HCT116 (cell line): ENCODE measurements at regions not wholly inside any gene's neighbourhood (a gene's known extent, or its start where the extent isn't known, plus 50 kb on each side); places are given as distances from the start of the nearest gene placed in this dataset.

Source experiments
- ATAC-seq: fragments of 200-7000 bp; cut with Tn5 transposase; 2 replicates; pipeline ENCODE4 v1.9.1; 2020; ENCODE audit warnings: mild to moderate bottlenecking, moderate library complexity
- BruUV-seq: library from RNA; stranded (reverse); fragments of 400-500 nt; replicated peaks from 2 replicates; lab custom pipeline; 2021; lab: Mats Ljungman, UMichigan
- CTCF ChIA-PET: fragments of 300-600 bp; sonication (Branson Sonifier 250); formaldehyde crosslinking; loops from one replicate; lab custom pipeline; 2021; ENCODE audit warnings: antibody characterized with exemption; lab: Charles Lee
- POLR2A ChIA-PET: fragments of 300-600, 350-600 bp; sonication (Branson Sonifier 250); formaldehyde crosslinking; loops from one replicate; lab custom pipeline; 2021; ENCODE audit warnings: antibody characterized with exemption; lab: Charles Lee
- RAD21 ChIA-PET, 2 experiments: fragments of 300-600 bp; sonication (Branson Sonifier 250); formaldehyde crosslinking; loops; one replicate each; lab custom pipeline; 2023; ENCODE audit warnings: low total read pairs in 2 of 2; ENCODE audit not compliant: uncharacterized antibody in 2 of 2, unreplicated experiment in 2 of 2, low non-redundant PET in 1 of 2; lab: Charles Lee
- DNase-seq: peaks from one replicate; pipeline ENCODE4 v3.0.0-alpha.2; 2010; ENCODE audit warnings: low read depth, low spot score
- H2AFZ ChIP-seq: fragments of 200-600 bp; shearing (Covaris generic), sonication (generic); 2 replicates; pipeline ENCODE4 v1.6.1; 2017; ENCODE audit warnings: low read depth, mixed run types, mixed read lengths, antibody characterized with exemption, low read length; ENCODE audit not compliant: poor library complexity, severe bottlenecking
- H3K27ac ChIP-seq: 2 replicates; pipeline ENCODE4 v1.5.1; 2012; ENCODE audit warnings: low read depth, low read length
- H3K27me3 ChIP-seq: fragments of 200-600 bp; sonication (generic); 2 replicates; pipeline ENCODE4 v1.6.1; 2016; ENCODE audit warnings: mixed run types, low read length, mixed read lengths; ENCODE audit not compliant: insufficient read depth
- H3K36me3 ChIP-seq, 2 experiments: fragments of 200-500 bp in 1 of 2; fragments of 200-600 bp in 1 of 2; sonication (Bioruptor generic) in 1 of 2; sonication (generic) in 1 of 2; 2 replicates each; pipeline versions ENCODE4 v1.5.1 to v1.6.1; 2014 to 2016; ENCODE audit warnings: low read length in 2 of 2, inconsistent platforms in 1 of 2, mixed read lengths in 1 of 2, mixed run types in 1 of 2; ENCODE audit not compliant: insufficient read depth in 2 of 2, control insufficient read depth in 1 of 2
- H3K4me1 ChIP-seq, 2 experiments: fragments of 200-600 bp in 1 of 2; sonication (generic) in 1 of 2; 2 replicates each; pipeline versions ENCODE4 v1.5.1 to v1.6.1; 2012 to 2017; ENCODE audit warnings: low read length in 2 of 2, inconsistent platforms in 1 of 2, mild to moderate bottlenecking in 1 of 2, mixed read lengths in 1 of 2, mixed run types in 1 of 2, moderate library complexity in 1 of 2; ENCODE audit not compliant: insufficient read depth in 2 of 2, control insufficient read depth in 1 of 2
- H3K4me2 ChIP-seq: fragments of 200-600 bp; sonication (generic); 2 replicates; pipeline ENCODE4 v1.6.1; 2017; ENCODE audit warnings: mixed run types, low read length, mixed read lengths
- H3K4me3 ChIP-seq, 2 experiments: fragments of 200-600 bp in 1 of 2; sonication (generic) in 1 of 2; replicated peaks in 1 of 2; 2 replicates each; pipeline ENCODE4 v1.5.1; 2011 to 2016; ENCODE audit warnings: low read length in 2 of 2, control low read depth in 1 of 2, low read depth in 1 of 2, mild to moderate bottlenecking in 1 of 2, mixed read lengths in 1 of 2, mixed run types in 1 of 2
- H3K79me2 ChIP-seq: fragments of 200-600 bp; sonication (generic); 2 replicates; pipeline ENCODE4 v1.6.1; 2017; ENCODE audit warnings: mild to moderate bottlenecking, mixed run types, low read length, moderate library complexity, mixed read lengths; ENCODE audit not compliant: insufficient read depth
- H3K9ac ChIP-seq: fragments of 200-600 bp; sonication (generic); 2 replicates; pipeline ENCODE4 v1.6.1; 2016; ENCODE audit warnings: low read length, mixed read lengths
- H3K9me2 ChIP-seq: fragments of 200-600 bp; sonication (generic), shearing (Covaris generic); 2 replicates; pipeline ENCODE4 v1.6.1; 2017; ENCODE audit warnings: mixed run types, mild to moderate bottlenecking, moderate library complexity; ENCODE audit not compliant: insufficient read depth
- H3K9me3 ChIP-seq, 2 experiments: fragments of 200-500 bp in 1 of 2; fragments of 200-600 bp in 1 of 2; sonication (Bioruptor generic) in 1 of 2; sonication (generic) in 1 of 2; 2 replicates each; pipeline ENCODE4 v1.6.1; 2014 to 2017; ENCODE audit warnings: low read length in 2 of 2, mixed read lengths in 2 of 2, inconsistent platforms in 1 of 2, low read depth in 1 of 2, mild to moderate bottlenecking in 1 of 2, mixed run types in 1 of 2, moderate library complexity in 1 of 2; ENCODE audit not compliant: control insufficient read depth in 1 of 2, insufficient read depth in 1 of 2
- H4K20me1 ChIP-seq: fragments of 200-600 bp; sonication (generic), shearing (Covaris generic); 2 replicates; pipeline ENCODE4 v1.6.1; 2017; ENCODE audit warnings: mixed run types, mild to moderate bottlenecking, moderate library complexity; ENCODE audit not compliant: insufficient read depth
- CBX3 ChIP-seq: IDR thresholded peaks from 2 replicates; pipeline ENCODE4 v1.6.1; 2012; ENCODE audit warnings: low read depth
- CEBPB ChIP-seq: IDR thresholded peaks from 2 replicates; pipeline ENCODE4 v1.6.1; 2012; ENCODE audit warnings: low read depth
- FOSL1 ChIP-seq: IDR thresholded peaks from 2 replicates; pipeline ENCODE4 v1.6.1; 2012; ENCODE audit warnings: low read depth
- JUND ChIP-seq: IDR thresholded peaks from 2 replicates; pipeline ENCODE4 v1.6.1; 2012
- POLR2A ChIP-seq: IDR thresholded peaks from 2 replicates; pipeline ENCODE4 v1.7.0; 2011; ENCODE audit warnings: borderline replicate concordance; ENCODE audit not compliant: insufficient read depth, insufficient read length; ENCODE audit errors: extremely low read depth
- RAD21 ChIP-seq: IDR thresholded peaks from 2 replicates; pipeline ENCODE4 v1.6.1; 2012; ENCODE audit warnings: low read depth, mild to moderate bottlenecking
- SIN3A ChIP-seq: IDR thresholded peaks from 2 replicates; pipeline ENCODE4 v1.6.1; 2012; ENCODE audit warnings: low read depth
- SP1 ChIP-seq: IDR thresholded peaks from 2 replicates; pipeline ENCODE4 v1.6.1; 2012; ENCODE audit warnings: low read depth
- TCF7L2 ChIP-seq: IDR thresholded peaks from 2 replicates; pipeline ENCODE4 v1.7.0; 2011; ENCODE audit warnings: borderline replicate concordance, inconsistent platforms; ENCODE audit not compliant: insufficient read depth, insufficient read length; ENCODE audit errors: extremely low read depth
- ZFX ChIP-seq: fragments of 450-650 bp; IDR thresholded peaks from 2 replicates; pipeline ENCODE4 v1.6.1; 2017
- ZNF274 ChIP-seq: fragments of 200-500 bp; sonication (Bioruptor generic); IDR thresholded peaks from 2 replicates; pipeline ENCODE4 v1.6.1; 2014; ENCODE audit warnings: mild to moderate bottlenecking, low read depth, low read length, inconsistent platforms
- intact Hi-C: fragments of 100-400 bp; cut with micrococcal nuclease; formaldehyde crosslinking; loops from 2 replicates; pipeline ENCODE4 v1.10.0; 2022
- TF ChIP-seq, protein P1 (sequence below): IDR thresholded peaks from 2 replicates; pipeline ENCODE4 v1.6.1; 2011; ENCODE audit warnings: mild to moderate bottlenecking, low read length, moderate library complexity; ENCODE audit not compliant: insufficient replicate concordance; ENCODE audit errors: extremely low read depth
- TF ChIP-seq, protein P2 (sequence below), 3 experiments: fragments of 200-600 bp in 1 of 3; sonication (generic) in 1 of 3; IDR thresholded peaks in 2 of 3; conservative IDR thresholded peaks in 1 of 3; 2 replicates each; pipeline ENCODE4 v1.5.1; 2012 to 2017; ENCODE audit warnings: low read depth in 2 of 3, low read length in 2 of 3, antibody characterized with exemption in 1 of 3, borderline replicate concordance in 1 of 3, control low read depth in 1 of 3, mild to moderate bottlenecking in 1 of 3, mixed read lengths in 1 of 3, mixed run types in 1 of 3, moderate library complexity in 1 of 3; ENCODE audit not compliant: insufficient read depth in 1 of 3
- TF ChIP-seq, protein P3 (sequence below): IDR thresholded peaks from 2 replicates; pipeline ENCODE4 v1.6.1; 2012
- TF ChIP-seq, protein P4 (sequence below): IDR thresholded peaks from 2 replicates; pipeline ENCODE4 v1.6.1; 2012; ENCODE audit warnings: low read depth

DNA sequence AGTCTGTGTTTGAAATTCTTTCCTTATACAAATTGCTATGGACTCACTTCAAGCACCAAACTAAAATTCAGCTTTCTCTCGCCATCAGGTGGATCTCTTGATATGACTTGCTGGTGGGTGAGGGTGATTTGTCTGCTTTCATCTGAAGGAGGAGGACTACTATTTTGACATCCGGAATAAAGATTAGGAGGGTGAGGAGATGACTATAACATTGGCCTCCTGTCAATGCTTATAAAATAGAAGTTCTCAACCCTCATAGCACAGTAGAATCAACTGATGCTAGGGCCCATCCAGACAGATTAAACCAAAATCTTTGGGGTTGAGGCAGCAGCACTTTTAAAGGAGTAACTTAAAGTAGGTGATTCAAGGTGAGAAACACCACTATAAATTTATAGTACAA, 120.4 kb upstream of the DNAJC10 start:
- no TSS peak for BruUV-seq
- Histone ChIP-seq H4K20me1 (no peaks in the 10 kb centered on the region), H3K4me3 (no peak overlapping the region), H3K9me2 (no peaks in the 10 kb centered on the region), H3K27ac (no peak overlapping the region), H3K9me3 (no peaks in the 10 kb centered on the region), H3K27me3 (no peaks in the 10 kb centered on the region), H3K79me2 (no peaks in the 10 kb centered on the region), H3K4me1 (peaks cover 3 to 17% of the 10 kb centered on the region in 2 experiments; a peak in 3 of 4 replicates), H3K4me2 (no peak overlapping the region), H3K36me3 (no peaks in the 10 kb centered on the region), H2AFZ (no peak overlapping the region), H3K9ac (no peak overlapping the region)
- ATAC-seq: no peak
- TF ChIP-seq, protein P1, sequence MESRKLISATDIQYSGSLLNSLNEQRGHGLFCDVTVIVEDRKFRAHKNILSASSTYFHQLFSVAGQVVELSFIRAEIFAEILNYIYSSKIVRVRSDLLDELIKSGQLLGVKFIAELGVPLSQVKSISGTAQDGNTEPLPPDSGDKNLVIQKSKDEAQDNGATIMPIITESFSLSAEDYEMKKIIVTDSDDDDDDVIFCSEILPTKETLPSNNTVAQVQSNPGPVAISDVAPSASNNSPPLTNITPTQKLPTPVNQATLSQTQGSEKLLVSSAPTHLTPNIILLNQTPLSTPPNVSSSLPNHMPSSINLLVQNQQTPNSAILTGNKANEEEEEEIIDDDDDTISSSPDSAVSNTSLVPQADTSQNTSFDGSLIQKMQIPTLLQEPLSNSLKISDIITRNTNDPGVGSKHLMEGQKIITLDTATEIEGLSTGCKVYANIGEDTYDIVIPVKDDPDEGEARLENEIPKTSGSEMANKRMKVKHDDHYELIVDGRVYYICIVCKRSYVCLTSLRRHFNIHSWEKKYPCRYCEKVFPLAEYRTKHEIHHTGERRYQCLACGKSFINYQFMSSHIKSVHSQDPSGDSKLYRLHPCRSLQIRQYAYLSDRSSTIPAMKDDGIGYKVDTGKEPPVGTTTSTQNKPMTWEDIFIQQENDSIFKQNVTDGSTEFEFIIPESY: no peak
- TF ChIP-seq POLR2A (no peak), ZFX (no peak), RAD21 (no peak), FOSL1 (no peak), ZNF274 (no peak), CBX3 (no peak), SIN3A (no peak), CEBPB (no peak), JUND (no peak), TCF7L2 (no peak), SP1 (no peak)
- TF ChIP-seq, protein P2, sequence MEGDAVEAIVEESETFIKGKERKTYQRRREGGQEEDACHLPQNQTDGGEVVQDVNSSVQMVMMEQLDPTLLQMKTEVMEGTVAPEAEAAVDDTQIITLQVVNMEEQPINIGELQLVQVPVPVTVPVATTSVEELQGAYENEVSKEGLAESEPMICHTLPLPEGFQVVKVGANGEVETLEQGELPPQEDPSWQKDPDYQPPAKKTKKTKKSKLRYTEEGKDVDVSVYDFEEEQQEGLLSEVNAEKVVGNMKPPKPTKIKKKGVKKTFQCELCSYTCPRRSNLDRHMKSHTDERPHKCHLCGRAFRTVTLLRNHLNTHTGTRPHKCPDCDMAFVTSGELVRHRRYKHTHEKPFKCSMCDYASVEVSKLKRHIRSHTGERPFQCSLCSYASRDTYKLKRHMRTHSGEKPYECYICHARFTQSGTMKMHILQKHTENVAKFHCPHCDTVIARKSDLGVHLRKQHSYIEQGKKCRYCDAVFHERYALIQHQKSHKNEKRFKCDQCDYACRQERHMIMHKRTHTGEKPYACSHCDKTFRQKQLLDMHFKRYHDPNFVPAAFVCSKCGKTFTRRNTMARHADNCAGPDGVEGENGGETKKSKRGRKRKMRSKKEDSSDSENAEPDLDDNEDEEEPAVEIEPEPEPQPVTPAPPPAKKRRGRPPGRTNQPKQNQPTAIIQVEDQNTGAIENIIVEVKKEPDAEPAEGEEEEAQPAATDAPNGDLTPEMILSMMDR (IDR thresholded peaks at IDR 0.05 in 2 of 3, conservative IDR thresholded peaks at IDR 0.05 in 1 of 3; ENCODE audit: borderline replicate concordance in 1 of 3, insufficient read depth in 1 of 3, low read depth in 2 of 3, low read length in 2 of 3): no peak
- TF ChIP-seq, protein P3, sequence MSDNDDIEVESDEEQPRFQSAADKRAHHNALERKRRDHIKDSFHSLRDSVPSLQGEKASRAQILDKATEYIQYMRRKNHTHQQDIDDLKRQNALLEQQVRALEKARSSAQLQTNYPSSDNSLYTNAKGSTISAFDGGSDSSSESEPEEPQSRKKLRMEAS: no peak
- TF ChIP-seq, protein P4, sequence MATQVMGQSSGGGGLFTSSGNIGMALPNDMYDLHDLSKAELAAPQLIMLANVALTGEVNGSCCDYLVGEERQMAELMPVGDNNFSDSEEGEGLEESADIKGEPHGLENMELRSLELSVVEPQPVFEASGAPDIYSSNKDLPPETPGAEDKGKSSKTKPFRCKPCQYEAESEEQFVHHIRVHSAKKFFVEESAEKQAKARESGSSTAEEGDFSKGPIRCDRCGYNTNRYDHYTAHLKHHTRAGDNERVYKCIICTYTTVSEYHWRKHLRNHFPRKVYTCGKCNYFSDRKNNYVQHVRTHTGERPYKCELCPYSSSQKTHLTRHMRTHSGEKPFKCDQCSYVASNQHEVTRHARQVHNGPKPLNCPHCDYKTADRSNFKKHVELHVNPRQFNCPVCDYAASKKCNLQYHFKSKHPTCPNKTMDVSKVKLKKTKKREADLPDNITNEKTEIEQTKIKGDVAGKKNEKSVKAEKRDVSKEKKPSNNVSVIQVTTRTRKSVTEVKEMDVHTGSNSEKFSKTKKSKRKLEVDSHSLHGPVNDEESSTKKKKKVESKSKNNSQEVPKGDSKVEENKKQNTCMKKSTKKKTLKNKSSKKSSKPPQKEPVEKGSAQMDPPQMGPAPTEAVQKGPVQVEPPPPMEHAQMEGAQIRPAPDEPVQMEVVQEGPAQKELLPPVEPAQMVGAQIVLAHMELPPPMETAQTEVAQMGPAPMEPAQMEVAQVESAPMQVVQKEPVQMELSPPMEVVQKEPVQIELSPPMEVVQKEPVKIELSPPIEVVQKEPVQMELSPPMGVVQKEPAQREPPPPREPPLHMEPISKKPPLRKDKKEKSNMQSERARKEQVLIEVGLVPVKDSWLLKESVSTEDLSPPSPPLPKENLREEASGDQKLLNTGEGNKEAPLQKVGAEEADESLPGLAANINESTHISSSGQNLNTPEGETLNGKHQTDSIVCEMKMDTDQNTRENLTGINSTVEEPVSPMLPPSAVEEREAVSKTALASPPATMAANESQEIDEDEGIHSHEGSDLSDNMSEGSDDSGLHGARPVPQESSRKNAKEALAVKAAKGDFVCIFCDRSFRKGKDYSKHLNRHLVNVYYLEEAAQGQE: no peak
- ChIA-PET RAD21 (no interaction called here), POLR2A (no interaction called here), CTCF (no interaction called here)
- DNase-seq: no peak
- intact Hi-C loops: no loop called here
